ENCODE measurements at regions not wholly inside any gene's neighbourhood (a gene's known extent, or its start where the extent isn't known, plus 50 kb on each side); places are given as distances from the start of the nearest gene placed in this dataset.

GRCh38 chr13:29933401-29933800, 83.0 kb upstream of the UBL3 start:
- intact Hi-C loops (cut with micrococcal nuclease; ENCODE audit: unreplicated experiment): no loop called here
- DNase-seq (ENCODE audit: low spot score): no peak
- Histone ChIP-seq H3K9me3 (ENCODE audit: low read depth, low read length, poor library complexity, severe bottlenecking) (no peaks in the 10 kb centered on the region), H3K4me1 (ENCODE audit: insufficient read depth, low read length, poor library complexity, severe bottlenecking) (no peaks in the 10 kb centered on the region), H3K36me3 (ENCODE audit: insufficient read depth, low read length, poor library complexity, severe bottlenecking) (no peaks in the 10 kb centered on the region), H3K4me3 (ENCODE audit: low read depth, low read length, poor library complexity, severe bottlenecking) (no peak overlapping the region), H3K27me3 (replicated peaks; ENCODE audit: insufficient read depth, low read depth, low read length, poor library complexity) (no peaks in the 10 kb centered on the region), H3K27ac (ENCODE audit: low read depth, low read length, poor library complexity, severe bottlenecking) (no peak overlapping the region)
- BruUV-seq (replicated peaks): no TSS peak
- ChIA-PET POLR2A (ENCODE audit: low non-redundant PET) (no interaction called here), CTCF (no interaction called here)
- TF ChIP-seq CTCF (conservative IDR thresholded peaks at IDR 0.05; ENCODE audit: low read depth, low read length): no peak

- intact Hi-C loops (cut with micrococcal nuclease; ENCODE audit: unreplicated experiment): no loop called here
- Histone ChIP-seq H3K27me3 (replicated peaks; ENCODE audit: insufficient read depth, low read depth, low read length, poor library complexity) (no peaks in the 10 kb centered on the region), H3K4me1 (ENCODE audit: insufficient read depth, low read length, poor library complexity, severe bottlenecking) (no peaks in the 10 kb centered on the region), H3K27ac (ENCODE audit: low read depth, low read length, poor library complexity, severe bottlenecking) (no peak overlapping the region), H3K9me3 (ENCODE audit: low read depth, low read length, poor library complexity, severe bottlenecking) (no peaks in the 10 kb centered on the region), H3K4me3 (ENCODE audit: low read depth, low read length, poor library complexity, severe bottlenecking) (no peak overlapping the region), H3K36me3 (ENCODE audit: insufficient read depth, low read length, poor library complexity, severe bottlenecking) (no peaks in the 10 kb centered on the region)
- POLR2A ChIA-PET (ENCODE audit: low non-redundant PET): no interaction called here
- CTCF ChIA-PET: no interaction called here
- no peak for TF ChIP-seq CTCF (conservative IDR thresholded peaks at IDR 0.05; ENCODE audit: low read depth, low read length)
- TF ChIP-seq EZH2 (IDR thresholded peaks at IDR 0.05; ENCODE audit: borderline replicate concordance, low read depth, low read length, poor library complexity, severe bottlenecking): no peak
- no peak for DNase-seq (ENCODE audit: low spot score)
- BruUV-seq (replicated peaks): no TSS peak
Measured at GRCh38 chr13:29931696-29932095, 81.3 kb upstream of the UBL3 start.

- TF ChIP-seq EZH2 (IDR thresholded peaks at IDR 0.05; ENCODE audit: borderline replicate concordance, low read depth, low read length, poor library complexity, severe bottlenecking): no peak
- no peak for TF ChIP-seq CTCF (conservative IDR thresholded peaks at IDR 0.05; ENCODE audit: low read depth, low read length)
- ChIA-PET POLR2A (ENCODE audit: low non-redundant PET) (no interaction called here), CTCF (no interaction called here)
- Histone ChIP-seq H3K4me3 (ENCODE audit: low read depth, low read length, poor library complexity, severe bottlenecking) (no peak overlapping the region), H3K36me3 (ENCODE audit: insufficient read depth, low read length, poor library complexity, severe bottlenecking) (no peaks in the 10 kb centered on the region), H3K9me3 (ENCODE audit: low read depth, low read length, poor library complexity, severe bottlenecking) (no peaks in the 10 kb centered on the region), H3K27ac (ENCODE audit: low read depth, low read length, poor library complexity, severe bottlenecking) (no peak overlapping the region), H3K27me3 (replicated peaks; ENCODE audit: insufficient read depth, low read depth, low read length, poor library complexity) (no peaks in the 10 kb centered on the region), H3K4me1 (ENCODE audit: insufficient read depth, low read length, poor library complexity, severe bottlenecking) (peaks cover 4% of the 10 kb centered on the region)
- intact Hi-C loops (cut with micrococcal nuclease; ENCODE audit: unreplicated experiment): loop anchor here (10.0 kb wide), 1 partner anchor 154 kb away; no protein-coding TSS in a partner anchor
- no peak for DNase-seq (ENCODE audit: low spot score)
- no TSS peak for BruUV-seq (replicated peaks)
Measured at GRCh38 chr13:29929062-29929847, 78.8 kb upstream of the UBL3 start.
